Stimulated activated CD8-positive, alpha-beta memory T cell treated with anti-CD3 and anti-CD28 coated beads, Interleukin-4, amount 100 ng/mL, for 4 hours (primary cell): ENCODE measurements at regions not wholly inside any gene's neighbourhood (a gene's known extent, or its start where the extent isn't known, plus 50 kb on each side); places are given as distances from the start of the nearest gene placed in this dataset.
"Not testable (repeated sequence)": the region's sequence is repeated elsewhere in the genome, so short reads cannot be mapped to it uniquely, and the experiment has no call there.

ENCODE experiments used
- DNase-seq, 2 donors: peaks; one replicate each; pipeline ENCODE4 v3.0.0-alpha.2; 2020; ENCODE audit warnings: low read depth in 2 of 2, low spot score in 1 of 2

GRCh38 chr16:17944345-17944744 is 392.2 kb downstream of the NPIPA8 start:
- DNase-seq: no peak

DNA sequence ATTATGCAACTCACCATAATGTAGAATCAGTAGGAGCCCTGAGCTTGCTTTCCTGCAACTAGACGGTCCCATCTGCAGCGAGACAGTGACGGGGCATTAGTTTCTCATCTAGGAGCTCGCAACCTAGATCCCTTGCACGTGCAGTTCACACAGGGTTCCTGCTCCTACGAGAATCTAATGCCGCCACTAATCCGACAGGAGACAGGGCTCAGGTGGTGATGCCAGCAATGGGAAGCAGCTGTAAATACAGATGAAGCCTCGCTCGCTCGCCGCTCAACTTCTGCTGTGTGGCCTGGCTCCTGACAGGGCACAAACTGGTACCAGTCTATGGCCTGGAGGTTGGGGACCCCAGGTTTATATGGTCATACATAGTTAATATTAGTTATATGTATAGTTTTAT is 394.5 kb downstream of the NPIPA8 start:
- no peak for DNase-seq

GRCh38 chr16:17940584-17941364 is 395.8 kb downstream of the NPIPA8 start:
- DNase-seq: no peak

DNA sequence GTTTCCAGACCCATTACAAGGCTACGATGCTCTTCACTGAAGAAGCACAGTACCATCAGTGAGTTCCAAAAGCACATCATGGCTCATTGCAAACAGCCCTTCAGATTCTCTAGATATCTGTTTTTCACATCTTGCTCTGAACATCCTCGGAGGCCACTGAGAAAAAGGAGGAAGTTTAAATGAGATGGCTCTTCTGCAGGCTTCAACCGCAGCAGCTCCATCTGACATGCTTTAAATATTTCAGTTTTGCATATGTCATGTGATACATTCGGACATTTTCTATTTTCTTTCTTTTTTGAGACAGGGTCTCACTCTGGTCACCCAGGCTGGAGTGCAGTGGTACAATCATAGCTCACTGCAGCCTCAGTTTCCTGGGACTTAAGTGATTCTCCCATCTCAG is 396.8 kb downstream of the NPIPA8 start:
- DNase-seq: no peak

- no peak for DNase-seq
These were observed 397.4 kb downstream of the NPIPA8 start for GRCh38 chr16:17939122-17939536.

DNA sequence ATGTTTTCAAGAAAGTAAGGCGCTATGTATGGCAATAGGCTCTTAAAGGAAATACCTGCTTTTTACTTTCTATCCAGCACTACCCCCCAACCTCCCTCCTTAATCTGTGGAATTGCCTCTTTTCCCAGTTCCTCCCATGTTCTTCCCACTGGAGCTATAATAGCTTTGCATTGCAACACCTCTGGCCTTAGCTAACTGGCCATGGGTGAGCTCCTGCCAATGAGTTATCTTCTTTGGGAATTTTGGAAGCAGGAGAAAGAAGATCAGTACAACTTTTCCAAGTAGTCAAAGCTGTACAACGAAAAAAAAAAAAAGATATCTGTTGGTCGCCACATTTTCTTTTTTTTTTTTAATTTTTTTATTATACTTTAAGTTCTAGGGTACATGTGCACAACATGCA is 398.0 kb downstream of the NPIPA8 start:
- no peak for DNase-seq

- DNase-seq: no peak
These were observed 399.7 kb downstream of the NPIPA8 start for GRCh38 chr16:17936766-17937402.

- no peak for DNase-seq
These were observed 406.3 kb downstream of the NPIPA8 start for GRCh38 chr16:17930280-17930679.

GRCh38 chr16:17926866-17927399 is 409.6 kb downstream of the NPIPA8 start:
- no peak for DNase-seq

DNA sequence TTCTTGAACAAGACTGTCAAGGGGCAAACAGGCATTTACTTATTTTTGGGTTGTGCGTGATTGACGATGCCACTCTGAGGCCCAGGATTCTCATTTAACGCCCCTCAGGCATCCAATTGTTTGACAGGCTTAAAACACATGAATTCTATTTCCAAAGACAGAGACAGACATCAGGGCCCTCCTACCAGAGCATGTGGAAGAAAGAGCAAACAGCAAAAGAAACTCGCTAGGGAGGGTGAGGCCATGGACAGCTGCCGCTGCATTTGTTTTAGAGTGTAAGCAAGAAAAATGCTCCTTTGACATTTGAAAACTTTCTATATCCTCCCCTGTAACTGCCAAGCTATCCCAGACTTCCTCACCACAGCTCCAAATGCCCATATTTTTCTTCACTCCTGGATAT is 410.1 kb downstream of the NPIPA8 start:
- no peak for DNase-seq

- DNase-seq: no peak
These were observed 410.8 kb downstream of the NPIPA8 start for GRCh38 chr16:17925761-17926160.

- peak in 1 of 2 donors; percentile 10 for DNase-seq
These were observed 415.1 kb downstream of the NPIPA8 start for GRCh38 chr16:17921357-17921978.

GRCh38 chr16:17917316-17918019 is 419.1 kb downstream of the NPIPA8 start:
- no peak for DNase-seq

DNA sequence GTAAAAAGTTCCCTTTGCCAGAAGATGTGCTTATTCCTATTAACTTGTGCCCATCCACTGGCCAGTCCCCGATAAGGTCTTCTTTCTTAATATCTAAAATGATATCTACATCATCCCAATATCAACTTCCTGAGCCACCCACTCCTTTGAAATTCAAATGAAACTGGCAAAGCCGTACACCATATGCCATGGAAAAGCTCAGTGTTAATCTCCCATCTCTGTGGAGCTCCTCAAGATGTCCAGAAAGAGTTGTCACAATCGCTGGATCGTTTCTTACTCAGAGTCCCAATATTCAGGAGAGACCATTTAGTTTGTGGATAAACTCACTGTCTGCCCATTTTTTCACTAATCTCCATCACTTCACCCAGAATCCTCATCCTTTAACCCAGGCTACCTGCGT is 420.7 kb downstream of the NPIPA8 start:
- no peak for DNase-seq

GRCh38 chr16:17914168-17914567 is 422.4 kb downstream of the NPIPA8 start:
- no peak for DNase-seq

GRCh38 chr16:17911578-17911977 is 425.0 kb downstream of the NPIPA8 start:
- DNase-seq: not testable (repeated sequence)

DNA sequence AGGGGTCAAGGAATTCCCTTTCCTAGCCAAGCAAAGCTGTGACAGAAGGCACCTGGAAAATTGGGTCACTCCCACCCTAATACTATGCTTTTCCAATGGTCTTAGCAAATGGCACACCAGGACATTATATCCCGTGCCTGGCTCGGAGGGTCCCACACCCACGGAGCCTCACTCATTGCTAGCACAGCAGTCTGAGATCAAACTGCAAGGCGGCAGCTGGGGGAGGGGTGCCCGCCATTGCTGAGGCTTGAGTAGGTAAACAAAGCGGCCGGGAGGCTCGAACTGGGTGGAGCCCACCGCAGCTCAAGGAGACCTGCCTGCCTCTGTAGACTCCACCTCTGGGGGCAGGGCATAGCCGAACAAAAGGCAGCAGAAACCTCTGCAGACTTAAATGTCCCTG is 429.9 kb downstream of the NPIPA8 start:
- DNase-seq: not testable (repeated sequence)

DNA sequence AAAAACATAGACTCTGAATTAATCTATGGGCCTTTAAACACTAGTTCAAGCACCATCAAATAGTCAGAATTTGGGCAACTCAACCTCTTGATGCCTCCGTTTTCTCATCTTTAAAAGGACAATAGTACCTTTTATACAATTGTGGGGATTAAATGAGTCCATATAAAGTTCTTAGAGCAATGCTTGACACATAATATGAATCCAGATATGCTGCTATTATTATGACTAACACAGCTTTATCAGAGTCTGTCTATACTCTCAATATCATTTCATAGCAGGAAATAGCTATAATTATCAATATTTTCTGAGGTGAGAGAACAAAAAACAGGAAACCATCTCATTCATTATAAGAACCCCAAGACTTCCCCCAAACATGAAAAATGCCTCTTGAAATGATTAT is 430.5 kb upstream of the XYLT1 start:
- no peak for DNase-seq

GRCh38 chr16:17899141-17899540 is 428.4 kb upstream of the XYLT1 start:
- DNase-seq: no peak

GRCh38 chr16:17887963-17888362 is 417.2 kb upstream of the XYLT1 start:
- DNase-seq: no peak

DNA sequence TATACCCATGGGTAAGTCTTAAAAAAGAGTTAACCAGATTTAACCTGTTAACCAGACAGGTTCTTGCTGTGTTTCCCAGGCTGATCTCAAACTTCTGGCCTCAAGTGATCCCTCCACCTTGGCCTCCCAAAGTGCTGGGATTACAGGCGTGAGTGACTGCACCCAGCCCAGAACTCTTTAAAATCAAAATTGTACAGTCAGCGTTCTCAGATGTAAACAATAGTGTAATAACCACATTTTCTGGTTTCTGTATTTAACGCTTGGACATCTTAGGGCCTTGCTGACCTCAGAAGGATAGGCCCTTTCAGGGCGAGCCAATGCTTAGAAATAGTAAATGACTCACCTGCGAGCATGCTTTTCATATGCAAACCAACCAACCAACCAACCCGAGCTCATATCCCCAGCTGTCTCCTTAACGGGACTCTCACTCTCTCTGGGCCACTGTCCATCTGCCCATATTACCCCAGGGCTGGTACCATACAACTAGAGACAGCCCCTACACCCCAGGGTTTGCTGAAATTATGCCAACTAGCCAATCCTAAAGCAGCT is 415.0 kb upstream of the XYLT1 start:
- DNase-seq: no peak
